OCI-LY1 (cell line): ENCODE measurements at regions not wholly inside any gene's neighbourhood (a gene's known extent, or its start where the extent isn't known, plus 50 kb on each side); places are given as distances from the start of the nearest gene placed in this dataset.
A peak's percentile ranks its signal among the peaks of the same experiment; 100 is the strongest.

ENCODE experiments used
- H2AFZ ChIP-seq: fragments of 200-600 bp; sonication (generic), shearing (Covaris generic); 2 replicates; pipeline ENCODE4 v1.6.0; 2014; ENCODE audit warnings: antibody characterized with exemption, mild to moderate bottlenecking, low read length
- H3F3A ChIP-seq: fragments of 200-600 bp; sonication (generic), shearing (Covaris generic); 2 replicates; pipeline ENCODE4 v1.6.0; 2014; ENCODE audit warnings: mild to moderate bottlenecking, antibody characterized with exemption, low read length, moderate library complexity; ENCODE audit not compliant: insufficient read depth
- H3K27ac ChIP-seq: fragments of 200-600 bp; sonication (generic); 2 replicates; pipeline ENCODE4 v1.5.1; 2014; ENCODE audit warnings: low read length, mixed run types, mild to moderate bottlenecking, low read depth; ENCODE audit not compliant: poor library complexity, severe bottlenecking
- H3K27me3 ChIP-seq: fragments of 200-600 bp; sonication (generic); 2 replicates; pipeline ENCODE4 v1.6.0; 2014; ENCODE audit warnings: antibody characterized with exemption, mild to moderate bottlenecking, low read length, moderate library complexity; ENCODE audit not compliant: insufficient read depth
- H3K36me3 ChIP-seq: fragments of 200-600 bp; sonication (generic); 2 replicates; pipeline ENCODE4 v1.6.1; 2014; ENCODE audit warnings: mild to moderate bottlenecking, antibody characterized with exemption, low read length, moderate library complexity, mixed read lengths; ENCODE audit not compliant: insufficient read depth
- H3K4me1 ChIP-seq: fragments of 200-600 bp; sonication (generic); 2 replicates; pipeline ENCODE4 v1.5.1; 2014; ENCODE audit warnings: mild to moderate bottlenecking, low read length, moderate library complexity; ENCODE audit not compliant: insufficient read depth, severe bottlenecking
- H3K4me2 ChIP-seq: fragments of 200-600 bp; sonication (generic), shearing (Covaris generic); 2 replicates; pipeline ENCODE4 v1.6.1; 2014; ENCODE audit warnings: low read length
- H3K4me3 ChIP-seq: fragments of 200-600 bp; sonication (generic); 2 replicates; pipeline ENCODE4 v1.5.1; 2014; ENCODE audit warnings: low read length, low read depth, mild to moderate bottlenecking, mixed read lengths; ENCODE audit not compliant: poor library complexity, severe bottlenecking
- H3K79me2 ChIP-seq: fragments of 200-600 bp; shearing (Covaris generic); 2 replicates; pipeline ENCODE4 v1.6.1; 2016; ENCODE audit warnings: mixed run types, low read length, mixed read lengths; ENCODE audit not compliant: insufficient read depth
- H3K9ac ChIP-seq: fragments of 200-600 bp; sonication (generic), shearing (Covaris generic); 2 replicates; pipeline ENCODE4 v1.6.1; 2014; ENCODE audit warnings: mild to moderate bottlenecking, low read length, mixed read lengths
- H3K9me2 ChIP-seq: fragments of 200-600 bp; sonication (generic), shearing (Covaris generic); 2 replicates; pipeline ENCODE4 v1.6.1; 2014; ENCODE audit warnings: low read depth, mild to moderate bottlenecking, low read length, mixed read lengths
- H3K9me3 ChIP-seq: fragments of 200-600 bp; shearing (Covaris generic); 2 replicates; pipeline ENCODE4 v1.6.1; 2014; ENCODE audit warnings: low read length, mixed read lengths
- H4K20me1 ChIP-seq: fragments of 200-600 bp; sonication (generic), shearing (Covaris generic); 2 replicates; pipeline ENCODE4 v1.6.0; 2016; ENCODE audit warnings: mild to moderate bottlenecking, low read length; ENCODE audit not compliant: insufficient read depth
- CTCF ChIP-seq: fragments of 200-600 bp; sonication (generic), shearing (Covaris generic); IDR thresholded peaks from 2 replicates; pipeline ENCODE4 v1.5.1; 2017; ENCODE audit warnings: mild to moderate bottlenecking, antibody characterized with exemption, low read length, moderate library complexity, mixed read lengths
- EZH2 ChIP-seq: fragments of 200-600 bp; sonication (generic), shearing (Covaris generic); IDR thresholded peaks from 2 replicates; pipeline ENCODE4 v1.8.0; 2017; ENCODE audit warnings: borderline replicate concordance, mixed run types, mild to moderate bottlenecking, antibody characterized with exemption, low read length, moderate library complexity, mixed read lengths

GRCh38 chr13:67650471-67650870 is 420.3 kb upstream of the PCDH9 start:
- no peaks in the 10 kb centered on the region for H3K79me2 ChIP-seq
- H3K4me1 ChIP-seq: no peaks in the 10 kb centered on the region
- H3K9me2 ChIP-seq: no peaks in the 10 kb centered on the region

GRCh38 chr13:67645874-67646467 is 415.8 kb upstream of the PCDH9 start:
- TF ChIP-seq EZH2 (no peak), CTCF (no peak)
- Histone ChIP-seq H4K20me1 (no peaks in the 10 kb centered on the region), H3K79me2 (no peaks in the 10 kb centered on the region), H3F3A (no peaks in the 10 kb centered on the region), H3K27ac (no peak overlapping the region), H3K27me3 (no peaks in the 10 kb centered on the region), H3K9ac (no peak overlapping the region), H2AFZ (no peak overlapping the region), H3K4me1 (no peaks in the 10 kb centered on the region), H3K9me3 (no peaks in the 10 kb centered on the region), H3K9me2 (no peaks in the 10 kb centered on the region), H3K4me2 (no peak overlapping the region), H3K4me3 (no peak overlapping the region), H3K36me3 (no peaks in the 10 kb centered on the region)

More at GRCh38 chr13:67650471-67650870, 420.3 kb upstream of the PCDH9 start:
- H3K27me3 ChIP-seq: no peaks in the 10 kb centered on the region
- no peaks in the 10 kb centered on the region for H3K36me3 ChIP-seq
- no peak overlapping the region for H3K27ac ChIP-seq
- no peak for TF ChIP-seq CTCF
- no peak for TF ChIP-seq EZH2
- H3K9ac ChIP-seq: no peak overlapping the region
- no peaks in the 10 kb centered on the region for H3F3A ChIP-seq
- H3K4me2 ChIP-seq: no peak overlapping the region
- H3K9me3 ChIP-seq: no peaks in the 10 kb centered on the region
- H2AFZ ChIP-seq: no peak overlapping the region
- no peak overlapping the region for H3K4me3 ChIP-seq
- no peaks in the 10 kb centered on the region for H4K20me1 ChIP-seq

GRCh38 chr13:67643516-67644055 is 413.4 kb upstream of the PCDH9 start:
- Histone ChIP-seq H3K4me2 (no peak overlapping the region), H3K79me2 (no peaks in the 10 kb centered on the region), H3K36me3 (no peaks in the 10 kb centered on the region), H2AFZ (no peak overlapping the region), H3K4me3 (no peak overlapping the region), H3K27me3 (no peaks in the 10 kb centered on the region), H4K20me1 (no peaks in the 10 kb centered on the region), H3K4me1 (no peaks in the 10 kb centered on the region), H3K9ac (no peak overlapping the region), H3K9me2 (no peaks in the 10 kb centered on the region), H3K9me3 (no peaks in the 10 kb centered on the region), H3K27ac (no peak overlapping the region), H3F3A (no peaks in the 10 kb centered on the region)
- TF ChIP-seq CTCF: peak; percentile 21; the same call in 1 of the 2 replicates
- no peak for TF ChIP-seq EZH2
